UCSD-AML1 (cell line): ENCODE measurements at regions not wholly inside any gene's neighbourhood (a gene's known extent, or its start where the extent isn't known, plus 50 kb on each side); places are given as distances from the start of the nearest gene placed in this dataset.

Experiments
- DNase-seq: peaks from one replicate; lab custom pipeline; 2025; ENCODE audit not compliant: unreplicated experiment; lab: John Stamatoyannopoulos, UW

GRCh38 chr3:16103472-16103871 lies 71.0 kb upstream of the GALNT15 start:
- no peak for DNase-seq

GRCh38 chr3:16104156-16104555 lies 70.3 kb upstream of the GALNT15 start:
- DNase-seq = no peak

- DNase-seq = no peak
Observed at GRCh38 chr3:16106050-16106449, 68.4 kb upstream of the GALNT15 start.

GRCh38 chr3:16108424-16108823 lies 66.1 kb upstream of the GALNT15 start:
- DNase-seq = no peak

GRCh38 chr3:16109929-16110328 lies 64.6 kb upstream of the GALNT15 start:
- peak; percentile 36 for DNase-seq

GRCh38 chr3:16112910-16113504 lies 61.5 kb upstream of the GALNT15 start:
- no peak for DNase-seq

- no peak for DNase-seq
Observed at GRCh38 chr3:16113704-16114103, 60.8 kb upstream of the GALNT15 start.

- DNase-seq = no peak
Observed at GRCh38 chr3:16114429-16114828, 60.1 kb upstream of the GALNT15 start.

GRCh38 chr3:16114930-16115329 lies 59.5 kb upstream of the GALNT15 start:
- no peak for DNase-seq

- DNase-seq = no peak
Observed at GRCh38 chr3:16118396-16118795, 56.1 kb upstream of the GALNT15 start.

GRCh38 chr3:16119887-16120286 lies 54.6 kb upstream of the GALNT15 start:
- DNase-seq = no peak

- no peak for DNase-seq
Observed at GRCh38 chr3:16121391-16121790, 53.1 kb upstream of the GALNT15 start.

- DNase-seq = no peak
Observed at GRCh38 chr3:16122155-16122554, 52.3 kb upstream of the GALNT15 start.

- no peak for DNase-seq
Observed at GRCh38 chr3:16122661-16123060, 51.8 kb upstream of the GALNT15 start.

GRCh38 chr3:16124636-16125035 lies 49.8 kb upstream of the GALNT15 start:
- DNase-seq = no peak
